IPS DF 4.7 (cell line): ENCODE measurements at regions not wholly inside any gene's neighbourhood (a gene's known extent, or its start where the extent isn't known, plus 50 kb on each side); places are given as distances from the start of the nearest gene placed in this dataset.
"Not testable (repeated sequence)": the region's sequence is repeated elsewhere in the genome, so short reads cannot be mapped to it uniquely, and the experiment has no call there.

ENCODE experiments used
- DNase-seq: peaks from one replicate; pipeline ENCODE4 v3.0.0-alpha.2; 2013; ENCODE audit warnings: low spot score; ENCODE audit errors: extremely low read depth

- DNase-seq = no peak
These were observed 166.7 kb upstream of the PRICKLE2 start for GRCh38 chr3:64392001-64392400.

DNA sequence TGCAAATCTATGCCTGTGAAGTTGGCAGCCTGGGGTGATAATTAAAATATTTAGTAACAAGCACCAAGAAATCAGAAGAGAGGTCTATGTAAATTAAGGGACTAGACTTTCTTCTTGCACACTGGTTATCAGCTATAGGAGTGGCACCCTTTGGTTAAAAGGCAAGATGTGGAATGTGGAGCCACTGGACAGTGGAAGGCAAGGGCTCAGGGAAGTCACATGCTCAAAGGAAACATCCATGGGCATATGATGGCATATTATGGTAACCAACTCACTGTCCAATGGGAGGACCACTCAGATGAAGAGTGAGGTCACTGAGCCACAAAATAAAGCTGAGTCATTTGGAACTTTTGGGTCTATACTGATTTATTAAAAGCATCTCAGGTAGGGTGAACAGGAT, 165.6 kb upstream of the PRICKLE2 start:
- no peak for DNase-seq

DNA sequence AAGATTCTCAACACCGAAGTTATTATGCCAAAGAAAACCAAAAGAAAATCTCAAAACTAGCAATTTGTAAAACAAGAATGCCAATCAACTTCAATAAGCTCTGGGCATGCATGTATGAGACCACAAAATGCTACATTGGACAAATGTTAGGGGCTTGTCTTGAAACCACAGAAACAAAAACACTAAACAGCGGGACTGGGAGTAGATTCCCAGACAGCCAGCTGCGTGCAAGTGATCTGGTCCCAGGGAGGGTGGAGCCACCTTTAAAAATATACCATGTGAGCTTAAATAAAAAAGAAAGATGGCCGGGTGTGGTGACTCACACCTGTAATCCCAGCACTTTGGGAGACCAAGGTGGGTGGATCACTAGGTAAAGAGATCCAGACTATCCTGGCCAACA, 163.6 kb upstream of the PRICKLE2 start:
- DNase-seq = no peak

DNA sequence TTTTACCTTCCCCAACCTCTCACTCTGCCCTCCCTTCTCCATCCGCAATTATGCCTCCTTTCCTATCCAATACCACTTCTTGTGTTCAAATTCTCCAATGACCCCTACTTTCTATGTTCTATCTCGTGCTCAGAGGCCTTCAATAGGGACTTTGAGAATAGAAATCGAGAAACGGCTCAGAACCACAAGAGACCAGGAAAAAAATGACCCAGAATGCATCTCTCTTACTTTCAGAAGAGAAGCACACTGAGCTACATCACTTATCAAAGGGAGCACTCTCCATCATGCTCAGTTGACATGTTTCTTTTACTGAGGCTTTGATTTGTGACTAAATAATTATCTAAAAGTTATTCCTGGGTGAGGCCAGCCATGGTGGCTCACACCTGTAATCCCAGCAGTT, 162.4 kb upstream of the PRICKLE2 start:
- no peak for DNase-seq

DNA sequence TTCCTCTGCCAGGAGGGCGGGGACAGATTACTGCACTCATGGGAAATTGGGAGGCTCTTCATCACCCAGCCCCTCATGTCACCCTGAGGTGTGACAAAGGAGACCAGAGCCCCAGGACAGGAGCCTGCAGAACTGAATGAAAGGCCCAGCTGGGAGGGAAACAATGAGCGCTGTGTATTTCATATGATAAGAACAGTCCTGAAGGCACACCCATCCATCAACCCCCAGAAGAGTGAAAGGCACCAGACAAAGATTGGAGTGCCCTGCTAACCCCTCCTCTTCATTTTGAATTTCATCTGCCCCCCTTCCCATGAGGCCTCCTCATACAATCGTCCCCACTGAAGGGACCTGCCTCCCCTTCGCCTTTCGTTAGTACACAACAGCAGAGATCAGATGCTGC, 160.0 kb upstream of the PRICKLE2 start:
- DNase-seq = no peak

DNA sequence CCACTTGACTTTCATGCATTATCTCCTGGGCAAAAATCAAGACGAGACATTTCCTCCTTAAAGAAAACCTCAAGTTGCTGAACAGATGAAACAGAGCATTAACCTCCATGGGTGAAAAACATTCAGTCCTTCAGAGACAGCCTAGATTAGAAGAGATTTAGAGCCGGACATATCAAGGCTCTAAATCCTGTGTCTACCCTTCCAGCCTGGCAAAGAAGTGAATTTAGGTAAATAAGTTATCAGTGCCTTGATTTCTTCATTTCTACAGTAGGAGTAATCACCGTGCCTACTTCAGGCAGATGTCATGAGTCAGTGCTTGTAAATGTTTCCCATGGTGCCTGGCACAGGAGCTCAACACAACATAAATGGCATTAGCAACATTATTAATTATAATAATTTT, 159.3 kb upstream of the PRICKLE2 start:
- DNase-seq = no peak

GRCh38 chr3:64382153-64382552, 156.9 kb upstream of the PRICKLE2 start:
- no peak for DNase-seq

- DNase-seq = no peak
These were observed 156.1 kb upstream of the PRICKLE2 start for GRCh38 chr3:64381367-64381766.

DNA sequence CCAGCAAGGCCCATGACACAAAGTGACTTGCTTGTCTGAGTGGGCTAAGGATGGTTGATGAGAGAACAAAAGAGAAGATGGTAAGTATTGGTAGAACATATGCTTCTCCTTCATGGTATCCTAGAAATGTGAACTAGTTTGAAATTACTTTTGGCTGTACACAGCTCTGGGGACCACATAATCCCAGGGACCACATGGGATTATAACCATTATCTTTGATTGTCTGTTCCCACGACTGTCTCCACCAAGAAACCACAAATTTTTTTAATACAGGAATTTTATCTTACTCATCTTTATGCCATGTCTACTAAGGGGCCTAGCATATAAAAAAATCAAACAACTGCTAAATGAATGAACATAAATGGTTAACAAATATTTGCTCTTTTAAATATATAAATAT, 155.3 kb upstream of the PRICKLE2 start:
- DNase-seq = no peak

DNA sequence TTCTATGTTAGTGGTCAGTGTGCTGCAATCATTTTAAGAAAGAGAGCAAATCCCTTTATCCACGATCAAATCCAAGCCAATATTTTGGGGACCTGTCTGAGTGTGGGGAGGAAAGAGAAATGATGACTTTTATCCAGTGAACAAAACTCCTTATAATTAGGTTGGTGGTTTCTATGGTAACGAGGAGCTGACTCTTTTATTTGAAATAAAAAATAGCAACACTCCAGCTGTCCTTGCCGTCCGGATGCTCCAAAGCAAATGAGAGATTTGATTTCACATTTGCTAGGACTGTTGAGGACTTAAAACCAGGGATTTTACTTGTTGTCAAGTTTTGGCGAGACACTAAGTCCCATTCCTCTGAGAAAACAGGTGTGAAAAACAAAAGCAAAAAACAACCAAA, 154.0 kb upstream of the PRICKLE2 start:
- no peak for DNase-seq

- no peak for DNase-seq
These were observed 152.7 kb upstream of the PRICKLE2 start for GRCh38 chr3:64377942-64378341.

- no peak for DNase-seq
These were observed 150.5 kb upstream of the PRICKLE2 start for GRCh38 chr3:64375737-64376136.

GRCh38 chr3:64369390-64369789, 144.1 kb upstream of the PRICKLE2 start:
- no peak for DNase-seq

- no peak for DNase-seq
These were observed 143.2 kb upstream of the PRICKLE2 start for GRCh38 chr3:64368257-64369020.

- no peak for DNase-seq
These were observed 140.6 kb upstream of the PRICKLE2 start for GRCh38 chr3:64365877-64366276.

DNA sequence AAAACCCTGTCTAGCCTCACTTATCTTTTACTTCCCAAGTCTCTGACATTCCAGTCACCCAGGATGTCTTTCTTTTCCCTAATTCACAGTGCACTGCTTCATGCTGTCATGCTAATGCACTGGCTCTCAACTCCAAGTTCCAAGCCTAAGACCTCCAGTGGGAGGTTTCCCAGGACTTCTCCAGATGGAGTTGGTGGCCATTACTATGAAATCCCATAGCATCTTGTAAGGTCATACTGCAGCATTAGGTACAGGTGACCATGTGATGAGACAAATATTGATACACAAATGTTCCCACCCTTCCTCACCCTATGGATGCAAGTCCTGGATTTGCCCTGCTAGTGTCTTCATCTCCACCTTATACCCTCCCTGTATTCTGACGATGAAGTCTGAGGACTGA, 138.6 kb upstream of the PRICKLE2 start:
- DNase-seq = no peak

DNA sequence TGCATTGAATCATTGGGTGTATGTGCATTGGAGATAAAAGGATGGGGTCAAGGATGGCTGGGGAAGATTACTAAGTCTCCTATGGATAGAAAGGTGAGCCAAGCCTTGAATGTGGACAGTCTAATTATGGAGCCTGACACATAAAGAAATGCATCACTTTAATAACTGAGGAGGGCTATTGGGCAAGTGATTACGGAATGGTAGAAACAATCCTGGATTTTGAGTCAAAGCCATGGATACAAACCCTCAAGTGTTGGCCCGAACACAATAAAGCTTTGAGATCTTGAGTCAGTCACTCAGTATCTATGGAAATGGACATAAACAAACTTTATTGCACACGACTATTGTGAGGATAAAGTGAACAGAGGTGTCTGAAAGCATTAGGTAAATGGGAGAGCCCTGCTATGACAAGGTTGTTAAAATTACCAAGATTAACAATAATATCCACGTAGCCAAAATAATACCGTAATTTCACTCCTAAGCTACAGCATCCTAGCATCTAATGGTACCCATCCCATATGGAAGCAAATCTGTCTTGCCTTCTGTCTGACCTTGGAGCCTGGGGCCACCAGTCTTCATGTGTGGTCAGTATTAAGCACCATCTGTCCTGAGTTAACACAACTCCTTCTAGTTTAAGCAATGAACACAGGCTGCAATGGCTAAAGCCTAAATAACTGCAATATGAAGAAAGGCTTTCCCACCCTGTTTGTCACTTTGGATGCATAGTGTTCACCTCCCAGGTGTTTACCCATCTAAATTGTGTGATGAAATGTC, 136.9 kb upstream of the PRICKLE2 start:
- no peak for DNase-seq

DNA sequence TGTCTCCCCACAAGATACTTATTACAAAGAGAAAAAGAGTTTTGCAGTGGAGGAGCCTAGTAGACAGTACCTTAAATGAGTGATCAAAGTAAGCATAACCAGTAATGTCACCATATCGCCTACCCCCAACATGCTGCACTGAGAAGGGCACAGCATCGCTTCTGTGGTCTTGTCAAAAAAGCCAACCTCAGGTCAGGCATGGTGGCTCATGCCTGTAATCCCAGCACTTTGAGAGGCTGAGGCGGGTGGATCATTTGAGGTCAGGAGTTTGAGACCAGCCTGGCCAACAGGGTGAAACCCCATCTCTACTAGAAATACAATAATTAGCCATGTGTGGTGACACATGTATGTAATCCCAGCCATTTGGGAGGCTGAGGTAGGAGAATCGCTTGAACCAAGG, 135.8 kb upstream of the PRICKLE2 start:
- not testable (repeated sequence) for DNase-seq

DNA sequence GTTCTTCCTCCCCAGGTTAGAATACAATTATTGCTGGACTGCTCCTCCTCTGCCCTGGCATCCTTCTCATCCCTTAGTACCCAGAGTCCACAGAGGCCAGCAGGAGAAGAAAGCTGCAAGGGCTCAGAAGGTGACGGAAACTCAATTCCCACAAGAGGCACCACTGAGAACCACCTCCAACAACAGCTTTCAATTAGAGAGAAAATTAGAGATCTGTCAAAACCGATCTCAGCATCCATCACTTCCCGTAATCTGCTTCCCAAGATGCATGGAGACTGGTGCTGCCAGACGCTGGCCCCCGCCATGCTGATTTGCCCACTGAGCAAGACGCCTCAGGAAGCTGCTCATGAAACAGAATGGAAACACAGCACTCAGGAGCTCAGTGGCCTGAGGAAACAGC, 135.0 kb upstream of the PRICKLE2 start:
- DNase-seq = no peak

DNA sequence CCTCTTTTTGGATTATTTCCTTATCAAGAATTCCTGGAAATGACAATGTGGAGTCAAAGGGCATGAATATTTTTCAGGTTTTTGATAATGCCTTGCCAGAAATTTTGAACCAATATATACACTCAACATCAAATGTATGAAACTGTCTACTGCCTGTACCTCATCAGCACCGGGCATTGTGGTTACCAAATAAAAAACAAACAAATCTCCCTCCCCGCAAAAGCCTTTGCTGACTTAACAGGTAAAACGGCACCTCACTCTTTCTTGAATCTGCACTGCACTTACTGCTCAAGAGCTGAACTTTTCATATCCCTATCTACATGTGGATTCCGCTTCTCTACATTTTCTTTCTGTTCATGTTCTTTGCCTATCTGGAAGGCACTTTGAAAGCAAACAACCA, 134.5 kb upstream of the PRICKLE2 start:
- DNase-seq = no peak

- DNase-seq = no peak
These were observed 133.6 kb upstream of the PRICKLE2 start for GRCh38 chr3:64358853-64359252.

GRCh38 chr3:64358176-64358575, 132.9 kb upstream of the PRICKLE2 start:
- no peak for DNase-seq

- no peak for DNase-seq
These were observed 132.2 kb upstream of the PRICKLE2 start for GRCh38 chr3:64357481-64357880.
